GM12864 (cell line): ENCODE measurements at regions not wholly inside any gene's neighbourhood (a gene's known extent, or its start where the extent isn't known, plus 50 kb on each side); places are given as distances from the start of the nearest gene placed in this dataset.

Source experiments
- DNase-seq: peaks from one replicate; pipeline ENCODE4 v3.0.0-alpha.2; 2011; ENCODE audit warnings: low read depth
- H3K4me3 ChIP-seq: 2 replicates; pipeline ENCODE4 v1.5.1; 2011; ENCODE audit warnings: mild to moderate bottlenecking, low read depth, low read length, control low read depth
- TF ChIP-seq, protein P1 (sequence below): IDR thresholded peaks from 2 replicates; pipeline ENCODE4 v1.5.1; 2011; ENCODE audit warnings: low read depth, mild to moderate bottlenecking, moderate library complexity, low read length, control low read depth, inconsistent platforms; ENCODE audit errors: missing control alignments

GRCh38 chr2:196224756-196225155 lies 53.4 kb upstream of the STK17B start:
- no peak overlapping the region for H3K4me3 ChIP-seq
- DNase-seq = no peak
- TF ChIP-seq, protein P1, sequence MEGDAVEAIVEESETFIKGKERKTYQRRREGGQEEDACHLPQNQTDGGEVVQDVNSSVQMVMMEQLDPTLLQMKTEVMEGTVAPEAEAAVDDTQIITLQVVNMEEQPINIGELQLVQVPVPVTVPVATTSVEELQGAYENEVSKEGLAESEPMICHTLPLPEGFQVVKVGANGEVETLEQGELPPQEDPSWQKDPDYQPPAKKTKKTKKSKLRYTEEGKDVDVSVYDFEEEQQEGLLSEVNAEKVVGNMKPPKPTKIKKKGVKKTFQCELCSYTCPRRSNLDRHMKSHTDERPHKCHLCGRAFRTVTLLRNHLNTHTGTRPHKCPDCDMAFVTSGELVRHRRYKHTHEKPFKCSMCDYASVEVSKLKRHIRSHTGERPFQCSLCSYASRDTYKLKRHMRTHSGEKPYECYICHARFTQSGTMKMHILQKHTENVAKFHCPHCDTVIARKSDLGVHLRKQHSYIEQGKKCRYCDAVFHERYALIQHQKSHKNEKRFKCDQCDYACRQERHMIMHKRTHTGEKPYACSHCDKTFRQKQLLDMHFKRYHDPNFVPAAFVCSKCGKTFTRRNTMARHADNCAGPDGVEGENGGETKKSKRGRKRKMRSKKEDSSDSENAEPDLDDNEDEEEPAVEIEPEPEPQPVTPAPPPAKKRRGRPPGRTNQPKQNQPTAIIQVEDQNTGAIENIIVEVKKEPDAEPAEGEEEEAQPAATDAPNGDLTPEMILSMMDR = no peak

- TF ChIP-seq, protein P1 = no peak
- no peak for DNase-seq
- no peak overlapping the region for H3K4me3 ChIP-seq
These were observed 53.8 kb upstream of the STK17B start for GRCh38 chr2:196225213-196225612.

GRCh38 chr2:196226058-196226706 lies 54.8 kb upstream of the STK17B start:
- DNase-seq = no peak
- TF ChIP-seq, protein P1 = no peak
- H3K4me3 ChIP-seq = no peak overlapping the region

DNA sequence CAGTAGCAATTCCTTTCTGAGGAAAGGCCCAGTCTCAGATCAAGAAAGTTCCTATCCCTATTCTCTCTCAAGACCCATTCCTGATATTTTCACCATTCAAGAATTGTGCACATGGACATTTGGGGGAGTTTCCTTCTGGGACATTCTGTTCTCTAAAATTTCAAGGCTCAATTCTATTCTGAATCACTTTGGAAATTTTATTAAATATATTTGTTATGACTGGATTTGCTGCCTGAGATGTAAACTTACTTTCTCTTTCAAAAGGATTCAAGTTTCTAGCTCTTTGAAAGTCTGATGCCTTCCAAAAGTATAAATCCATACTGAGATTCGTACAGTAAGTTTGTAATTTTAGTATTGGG lies 55.3 kb upstream of the STK17B start:
- TF ChIP-seq, protein P1 = no peak
- no peak for DNase-seq
- no peak overlapping the region for H3K4me3 ChIP-seq

GRCh38 chr2:196229013-196229412 lies 57.6 kb upstream of the STK17B start:
- TF ChIP-seq, protein P1 = no peak
- DNase-seq = no peak

GRCh38 chr2:196230061-196230854 lies 58.9 kb upstream of the STK17B start:
- TF ChIP-seq, protein P1 = no peak
- H3K4me3 ChIP-seq = no peak overlapping the region
- DNase-seq = no peak

More at GRCh38 chr2:196229013-196229412, 57.6 kb upstream of the STK17B start:
- H3K4me3 ChIP-seq = no peak overlapping the region
